ENCODE measurements at regions not wholly inside any gene's neighbourhood (a gene's known extent, or its start where the extent isn't known, plus 50 kb on each side); places are given as distances from the start of the nearest gene placed in this dataset.

- intact Hi-C loops (cut with DNase I), result no loop called here
- Histone ChIP-seq H3K4me1 (ENCODE audit: control insufficient read depth in 2 of 3, insufficient read depth in 2 of 3, low read depth in 1 of 3, low read length in 3 of 3) (no peaks in the 10 kb centered on the region), H3K36me3 (ENCODE audit: control insufficient read depth in 2 of 3, insufficient read depth in 3 of 3, low read length in 3 of 3) (no peaks in the 10 kb centered on the region), H3K9me3 (ENCODE audit: control insufficient read depth in 2 of 3, insufficient read depth in 1 of 3, low read length in 3 of 3) (no peaks in the 10 kb centered on the region), H3K27me3 (ENCODE audit: control insufficient read depth, insufficient read depth, low read length) (no peaks in the 10 kb centered on the region), H3K4me3 (ENCODE audit: low read length in 3 of 3) (no peak overlapping the region), H3K27ac (ENCODE audit: low read depth in 2 of 2, low read length in 2 of 2) (no peak overlapping the region), H3K9ac (ENCODE audit: low read length in 3 of 3) (no peak overlapping the region)
- no peak for DNase-seq
- no peak for FAIRE-seq
- no peak for TF ChIP-seq CTCF (IDR thresholded peaks at IDR 0.05; ENCODE audit: borderline replicate concordance, extremely low read depth, insufficient read depth)
Measured at GRCh38 chr2:34828481-34828880, 1229.4 kb upstream of the FAM98A start.

GRCh38 chr2:34827398-34827797, 1228.3 kb upstream of the FAM98A start:
- H3K27ac ChIP-seq (ENCODE audit: low read depth in 2 of 2, low read length in 2 of 2), result no peak overlapping the region
- DNase-seq (no peak), FAIRE-seq (no peak)
- TF ChIP-seq CTCF (IDR thresholded peaks at IDR 0.05; ENCODE audit: borderline replicate concordance, extremely low read depth, insufficient read depth), result no peak
- intact Hi-C loops (cut with DNase I), result no loop called here
- H3K9ac ChIP-seq (ENCODE audit: low read length in 3 of 3), result no peak overlapping the region
- H3K27me3 ChIP-seq (ENCODE audit: control insufficient read depth, insufficient read depth, low read length), result no peaks in the 10 kb centered on the region
- H3K36me3 ChIP-seq (ENCODE audit: control insufficient read depth in 2 of 3, insufficient read depth in 3 of 3, low read length in 3 of 3), result no peaks in the 10 kb centered on the region
- H3K9me3 ChIP-seq (ENCODE audit: control insufficient read depth in 2 of 3, insufficient read depth in 1 of 3, low read length in 3 of 3), result no peaks in the 10 kb centered on the region
- H3K4me1 ChIP-seq (ENCODE audit: control insufficient read depth in 2 of 3, insufficient read depth in 2 of 3, low read depth in 1 of 3, low read length in 3 of 3), result no peaks in the 10 kb centered on the region
- H3K4me3 ChIP-seq (ENCODE audit: low read length in 3 of 3), result no peak overlapping the region

GRCh38 chr2:34825686-34826085, 1226.6 kb upstream of the FAM98A start:
- intact Hi-C loops (cut with DNase I), result no loop called here
- H3K9me3 ChIP-seq (ENCODE audit: control insufficient read depth in 2 of 3, insufficient read depth in 1 of 3, low read length in 3 of 3), result no peaks in the 10 kb centered on the region
- no peak overlapping the region for H3K27ac ChIP-seq (ENCODE audit: low read depth in 2 of 2, low read length in 2 of 2)
- no peaks in the 10 kb centered on the region for H3K36me3 ChIP-seq (ENCODE audit: control insufficient read depth in 2 of 3, insufficient read depth in 3 of 3, low read length in 3 of 3)
- H3K4me1 ChIP-seq (ENCODE audit: control insufficient read depth in 2 of 3, insufficient read depth in 2 of 3, low read depth in 1 of 3, low read length in 3 of 3), result no peaks in the 10 kb centered on the region
- no peak overlapping the region for H3K4me3 ChIP-seq (ENCODE audit: low read length in 3 of 3)
- H3K27me3 ChIP-seq (ENCODE audit: control insufficient read depth, insufficient read depth, low read length), result no peaks in the 10 kb centered on the region
- DNase-seq (no peak), FAIRE-seq (no peak)
- no peak overlapping the region for H3K9ac ChIP-seq (ENCODE audit: low read length in 3 of 3)
- no peak for TF ChIP-seq CTCF (IDR thresholded peaks at IDR 0.05; ENCODE audit: borderline replicate concordance, extremely low read depth, insufficient read depth)

GRCh38 chr2:34822616-34823015, 1223.5 kb upstream of the FAM98A start:
- no peak overlapping the region for H3K4me3 ChIP-seq (ENCODE audit: low read length in 3 of 3)
- FAIRE-seq (no peak), DNase-seq (no peak)
- H3K27ac ChIP-seq (ENCODE audit: low read depth in 2 of 2, low read length in 2 of 2), result no peak overlapping the region
- H3K4me1 ChIP-seq (ENCODE audit: control insufficient read depth in 2 of 3, insufficient read depth in 2 of 3, low read depth in 1 of 3, low read length in 3 of 3), result no peaks in the 10 kb centered on the region
- TF ChIP-seq CTCF (IDR thresholded peaks at IDR 0.05; ENCODE audit: borderline replicate concordance, extremely low read depth, insufficient read depth), result no peak
- no peak overlapping the region for H3K9ac ChIP-seq (ENCODE audit: low read length in 3 of 3)
- intact Hi-C loops (cut with DNase I), result no loop called here
- H3K9me3 ChIP-seq (ENCODE audit: control insufficient read depth in 2 of 3, insufficient read depth in 1 of 3, low read length in 3 of 3), result peaks cover 0 to 3% (median 0%) of the 10 kb centered on the region in 3 donors
- no peaks in the 10 kb centered on the region for H3K36me3 ChIP-seq (ENCODE audit: control insufficient read depth in 2 of 3, insufficient read depth in 3 of 3, low read length in 3 of 3)
- H3K27me3 ChIP-seq (ENCODE audit: control insufficient read depth, insufficient read depth, low read length), result no peaks in the 10 kb centered on the region

Data from kidney (tissue), 13 donors.